ENCODE measurements at regions not wholly inside any gene's neighbourhood (a gene's known extent, or its start where the extent isn't known, plus 50 kb on each side); places are given as distances from the start of the nearest gene placed in this dataset.

- TF ChIP-seq REST (IDR thresholded peaks at IDR 0.05; ENCODE audit: unreplicated experiment) (no peak), JUNB (IDR thresholded peaks at IDR 0.05; ENCODE audit: unreplicated experiment) (no peak), POLR2AphosphoS5 (IDR thresholded peaks at IDR 0.05; ENCODE audit: low read depth) (no peak)
Observed at GRCh38 chr4:137866671-137867070, 334.4 kb upstream of the PCDH18 start (continued).

DNA sequence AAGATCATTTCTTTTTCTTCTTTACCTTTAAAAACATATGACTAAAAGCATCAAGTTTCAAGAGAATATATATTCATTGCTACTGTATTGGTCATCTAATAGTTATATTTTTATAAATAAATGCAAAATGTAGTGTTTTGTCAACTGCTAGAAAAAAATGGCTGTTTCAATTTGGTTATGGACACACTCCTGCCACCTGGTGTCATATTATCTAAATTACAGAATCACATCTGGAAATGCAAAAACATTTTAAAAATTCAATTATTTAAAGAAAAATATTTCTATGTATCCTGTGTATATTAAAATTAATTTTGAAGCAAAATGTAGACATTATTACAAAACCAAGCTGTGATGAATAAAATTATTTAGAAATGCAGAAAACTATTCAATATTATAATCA, 329.4 kb upstream of the PCDH18 start:
- Histone ChIP-seq H4K20me1 (replicated peaks; ENCODE audit: insufficient read depth) (no peaks in the 10 kb centered on the region), H3K36me3 (ENCODE audit: insufficient read depth) (no peaks in the 10 kb centered on the region), H3K9me2 (ENCODE audit: insufficient read depth) (no peaks in the 10 kb centered on the region), H3F3A (replicated peaks; ENCODE audit: low read depth) (no peaks in the 10 kb centered on the region), H3K27ac (ENCODE audit: low read depth) (no peak overlapping the region), H2AFZ (no peak overlapping the region), H3K4me2 (no peak overlapping the region), H3K27me3 (ENCODE audit: insufficient read depth) (no peaks in the 10 kb centered on the region), H3K4me3 (no peak overlapping the region), H3K4me1 (ENCODE audit: insufficient read depth) (no peaks in the 10 kb centered on the region), H3K79me2 (replicated peaks; ENCODE audit: insufficient read depth) (no peaks in the 10 kb centered on the region)
- ATAC-seq: no peak
- DNase-seq (ENCODE audit: low spot score): peak; percentile 25
- no peaks in the 10 kb centered on the region for H3K4me1 Mint-ChIP-seq
- no peak overlapping the region for H3K4me3 Mint-ChIP-seq
- no peaks in the 10 kb centered on the region for H3K27me3 Mint-ChIP-seq (ENCODE audit: insufficient read depth, low read depth, poor library complexity)
- no peak for TF ChIP-seq POLR2AphosphoS5 (IDR thresholded peaks at IDR 0.05; ENCODE audit: low read depth)
- peak in 1 of 2 experiments; percentile 60; a peak in 3 of 4 replicates for TF ChIP-seq CTCF (conservative IDR thresholded peaks at IDR 0.05; ENCODE audit: low read depth in 2 of 2)
- no peaks in the 10 kb centered on the region for H3K9me3 Mint-ChIP-seq
- H3K36me3 Mint-ChIP-seq (ENCODE audit: low read depth): no peaks in the 10 kb centered on the region
- no peak overlapping the region for H3K27ac Mint-ChIP-seq

DNA sequence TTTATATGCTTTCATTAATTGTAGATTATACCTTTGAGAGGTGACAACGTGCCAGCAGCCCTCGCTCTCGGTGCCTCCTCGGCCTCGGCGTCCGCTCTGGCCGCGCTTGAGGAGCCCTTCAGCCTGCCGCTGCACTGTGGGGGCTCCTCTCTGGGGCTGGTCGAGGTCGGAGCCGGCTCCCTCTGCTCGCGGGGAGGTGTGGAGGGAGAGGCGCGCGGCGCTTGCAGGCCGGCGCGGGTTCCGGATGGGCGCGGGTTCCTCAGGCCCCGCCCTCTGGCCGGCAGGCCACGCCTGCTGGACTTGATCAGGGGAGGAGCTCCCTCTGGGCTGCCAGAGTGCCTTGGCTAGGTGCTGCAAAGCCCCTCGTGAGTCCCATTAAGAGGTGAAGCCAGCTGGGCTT, 321.1 kb upstream of the PCDH18 start:
- H3K4me1 ChIP-seq (ENCODE audit: insufficient read depth): no peaks in the 10 kb centered on the region
- no peaks in the 10 kb centered on the region for H3F3A ChIP-seq (replicated peaks; ENCODE audit: low read depth)
- Mint-ChIP-seq H3K27me3 (ENCODE audit: insufficient read depth, low read depth, poor library complexity) (peaks cover 1% of the 10 kb centered on the region), H3K27ac (no peak overlapping the region), H3K9me3 (peaks cover 16% of the 10 kb centered on the region), H3K36me3 (ENCODE audit: low read depth) (peaks cover 5% of the 10 kb centered on the region; the same call in 2 of the 3 replicates), H3K4me1 (no peaks in the 10 kb centered on the region), H3K4me3 (no peak overlapping the region)
- H3K27me3 ChIP-seq (ENCODE audit: insufficient read depth): no peaks in the 10 kb centered on the region
- H2AFZ ChIP-seq: no peak overlapping the region
- H3K36me3 ChIP-seq (ENCODE audit: insufficient read depth): no peaks in the 10 kb centered on the region
- no peak overlapping the region for H3K4me2 ChIP-seq
- TF ChIP-seq REST (IDR thresholded peaks at IDR 0.05; ENCODE audit: unreplicated experiment) (no peak), STAT1 (IDR thresholded peaks at IDR 0.05; ENCODE audit: unreplicated experiment) (no peak), ZNF331 (CRISPR knock-in tag; IDR thresholded peaks at IDR 0.05; ENCODE audit: low read depth) (no peak), JUNB (IDR thresholded peaks at IDR 0.05; ENCODE audit: unreplicated experiment) (no peak), EZH2 (IDR thresholded peaks at IDR 0.05; ENCODE audit: low read depth, unreplicated experiment) (no peak)
- TF ChIP-seq, protein P1, sequence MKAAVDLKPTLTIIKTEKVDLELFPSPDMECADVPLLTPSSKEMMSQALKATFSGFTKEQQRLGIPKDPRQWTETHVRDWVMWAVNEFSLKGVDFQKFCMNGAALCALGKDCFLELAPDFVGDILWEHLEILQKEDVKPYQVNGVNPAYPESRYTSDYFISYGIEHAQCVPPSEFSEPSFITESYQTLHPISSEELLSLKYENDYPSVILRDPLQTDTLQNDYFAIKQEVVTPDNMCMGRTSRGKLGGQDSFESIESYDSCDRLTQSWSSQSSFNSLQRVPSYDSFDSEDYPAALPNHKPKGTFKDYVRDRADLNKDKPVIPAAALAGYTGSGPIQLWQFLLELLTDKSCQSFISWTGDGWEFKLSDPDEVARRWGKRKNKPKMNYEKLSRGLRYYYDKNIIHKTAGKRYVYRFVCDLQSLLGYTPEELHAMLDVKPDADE (IDR thresholded peaks at IDR 0.05): no peak
- ATAC-seq (no peak), DNase-seq (ENCODE audit: low spot score) (no peak)
- no peak overlapping the region for H3K4me3 ChIP-seq
- no peaks in the 10 kb centered on the region for H4K20me1 ChIP-seq (replicated peaks; ENCODE audit: insufficient read depth)
- H3K27ac ChIP-seq (ENCODE audit: low read depth): no peak overlapping the region
- H3K9me2 ChIP-seq (ENCODE audit: insufficient read depth): peaks cover 4% of the 10 kb centered on the region; the same call in 1 of the 2 replicates
- no peaks in the 10 kb centered on the region for H3K79me2 ChIP-seq (replicated peaks; ENCODE audit: insufficient read depth)
